A673 (cell line): ENCODE measurements at regions not wholly inside any gene's neighbourhood (a gene's known extent, or its start where the extent isn't known, plus 50 kb on each side); places are given as distances from the start of the nearest gene placed in this dataset.

Source experiments
- BruUV-seq: library from RNA; stranded (reverse); fragments of 400-500 nt; replicated peaks from 2 replicates; lab custom pipeline; 2021; lab: Mats Ljungman, UMichigan
- CTCF ChIA-PET: fragments of 300-600 bp; sonication (Branson Sonifier 250); formaldehyde crosslinking; loops from one replicate; lab custom pipeline; 2022; ENCODE audit warnings: antibody characterized with exemption; lab: Charles Lee
- POLR2A ChIA-PET: fragments of 300-600 bp; sonication (Branson Sonifier 250); formaldehyde crosslinking; loops from one replicate; lab custom pipeline; 2022; ENCODE audit warnings: antibody characterized with exemption; ENCODE audit not compliant: low non-redundant PET; lab: Charles Lee
- DNase-seq: peaks from one replicate; pipeline ENCODE4 v3.0.0-alpha.2; 2015; ENCODE audit warnings: low spot score
- H3K27ac ChIP-seq: fragments of 200-600 bp; sonication (generic); 2 replicates; pipeline ENCODE4 v1.5.1; 2016; ENCODE audit warnings: mixed run types, low read depth, mild to moderate bottlenecking, mixed read lengths, antibody characterized with exemption, low read length; ENCODE audit not compliant: poor library complexity, severe bottlenecking
- H3K27me3 ChIP-seq: fragments of 200-600 bp; sonication (generic); replicated peaks from 2 replicates; pipeline ENCODE4 v1.6.1; 2017; ENCODE audit warnings: mixed run types, low read depth, mild to moderate bottlenecking, mixed read lengths, antibody characterized with exemption, low read length; ENCODE audit not compliant: insufficient read depth, poor library complexity
- H3K36me3 ChIP-seq: fragments of 200-600 bp; sonication (generic); 2 replicates; pipeline ENCODE4 v1.6.1; 2016; ENCODE audit warnings: mixed run types, mild to moderate bottlenecking, mixed read lengths, antibody characterized with exemption, low read length; ENCODE audit not compliant: insufficient read depth, poor library complexity, severe bottlenecking
- H3K4me1 ChIP-seq: fragments of 200-600 bp; sonication (generic); 2 replicates; pipeline ENCODE4 v1.6.1; 2017; ENCODE audit warnings: mixed run types, mild to moderate bottlenecking, mixed read lengths, antibody characterized with exemption, low read length; ENCODE audit not compliant: insufficient read depth, poor library complexity, severe bottlenecking
- H3K4me3 ChIP-seq: fragments of 200-600 bp; sonication (generic); 2 replicates; pipeline ENCODE4 v1.5.1; 2016; ENCODE audit warnings: low read depth, mixed run types, mild to moderate bottlenecking, mixed read lengths, low read length; ENCODE audit not compliant: poor library complexity, severe bottlenecking
- H3K9me3 ChIP-seq: fragments of 200-600 bp; sonication (generic); 2 replicates; pipeline ENCODE4 v1.6.1; 2016; ENCODE audit warnings: mixed run types, low read depth, mild to moderate bottlenecking, mixed read lengths, antibody characterized with exemption, low read length; ENCODE audit not compliant: poor library complexity, severe bottlenecking
- CTCF ChIP-seq: fragments of 300-800, 200-600 bp; sonication (generic); conservative IDR thresholded peaks from 2 replicates; pipeline ENCODE4 v1.5.1; 2017; ENCODE audit warnings: low read depth, mild to moderate bottlenecking, antibody characterized with exemption, low read length, moderate library complexity, mixed read lengths
- EZH2 ChIP-seq: fragments of 200-600 bp; sonication (generic); IDR thresholded peaks from 2 replicates; pipeline ENCODE4 v1.6.1; 2017; ENCODE audit warnings: borderline replicate concordance, low read depth, mild to moderate bottlenecking, mixed read lengths, antibody characterized with exemption, low read length; ENCODE audit not compliant: poor library complexity, severe bottlenecking
- intact Hi-C: fragments of 100-400 bp; cut with micrococcal nuclease; formaldehyde crosslinking; loops from one replicate; pipeline ENCODE4 v1.10.0; 2022; ENCODE audit not compliant: unreplicated experiment

GRCh38 chr2:139122711-139123158 lies 342.5 kb upstream of the NXPH2 start:
- no peak overlapping the region for H3K27ac ChIP-seq
- H3K27me3 ChIP-seq: no peaks in the 10 kb centered on the region
- no peak for TF ChIP-seq EZH2
- TF ChIP-seq CTCF: no peak
- H3K4me1 ChIP-seq: no peaks in the 10 kb centered on the region
- H3K36me3 ChIP-seq: no peaks in the 10 kb centered on the region
- no TSS peak for BruUV-seq
- CTCF ChIA-PET: no interaction called here
- intact Hi-C loops: no loop called here
- no peak overlapping the region for H3K4me3 ChIP-seq
- no peaks in the 10 kb centered on the region for H3K9me3 ChIP-seq
- peak; percentile 9 for DNase-seq
- POLR2A ChIA-PET: no interaction called here

GRCh38 chr2:139099721-139100120 lies 319.5 kb upstream of the NXPH2 start:
- intact Hi-C loops: no loop called here
- Histone ChIP-seq H3K9me3 (no peaks in the 10 kb centered on the region), H3K27ac (no peak overlapping the region), H3K4me3 (no peak overlapping the region), H3K36me3 (no peaks in the 10 kb centered on the region), H3K4me1 (no peaks in the 10 kb centered on the region), H3K27me3 (no peaks in the 10 kb centered on the region)
- no peak for DNase-seq
- ChIA-PET POLR2A (no interaction called here), CTCF (no interaction called here)
- TF ChIP-seq EZH2 (no peak), CTCF (no peak)
- no TSS peak for BruUV-seq

GRCh38 chr2:139098961-139099360 lies 318.8 kb upstream of the NXPH2 start:
- no peaks in the 10 kb centered on the region for H3K4me1 ChIP-seq
- ChIA-PET CTCF (no interaction called here), POLR2A (no interaction called here)
- no TSS peak for BruUV-seq
- H3K27me3 ChIP-seq: no peaks in the 10 kb centered on the region
- H3K27ac ChIP-seq: no peak overlapping the region
- TF ChIP-seq EZH2: no peak
- TF ChIP-seq CTCF: no peak
- no peaks in the 10 kb centered on the region for H3K36me3 ChIP-seq
- no peaks in the 10 kb centered on the region for H3K9me3 ChIP-seq
- no peak for DNase-seq
- H3K4me3 ChIP-seq: no peak overlapping the region
- intact Hi-C loops: no loop called here
